Adipose tissue (tissue), 3 donors: ENCODE measurements at regions not wholly inside any gene's neighbourhood (a gene's known extent, or its start where the extent isn't known, plus 50 kb on each side); places are given as distances from the start of the nearest gene placed in this dataset.

Experiments used
- H3K27ac ChIP-seq: one replicate; pipeline ENCODE4 v1.5.1; 2013; ENCODE audit warnings: low read depth, low read length
- WGBS, 3 donors: extraction: QIAGEN DNeasy Blood & Tissue Kit; methylation state at CpG; one replicate each; pipeline ENCODE4 v1.1.7; 2013; 5-methylcytosine and 5-hydroxymethylcytosine counted together
- donor health status: healthy with polysubstance abuse.
- donor health status: Bipolar disorder and iron deficiency.
- donor health status: healthy.

DNA sequence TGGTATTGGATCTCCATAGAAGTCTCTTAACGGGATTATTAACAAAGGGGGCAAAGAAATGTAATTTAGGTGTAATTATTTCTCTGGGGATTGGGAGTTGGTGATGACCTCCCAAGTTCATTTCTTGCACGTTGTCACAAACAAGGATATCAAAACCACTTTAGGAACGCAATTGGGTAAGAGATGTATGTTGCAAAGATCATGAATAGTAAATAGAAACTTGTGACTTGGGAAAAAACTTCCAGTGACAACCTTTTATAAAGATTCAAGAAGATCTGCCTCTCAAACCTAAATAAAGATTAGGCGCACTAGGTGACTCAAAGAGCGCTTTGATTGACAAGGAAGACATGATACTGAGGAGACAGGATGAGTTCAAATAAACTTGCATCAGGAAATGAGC lies 127.8 kb upstream of the TRIB2 start:
- 87 to 95% (median 91%) methylated on average over 5 of the region's 5 CpGs for WGBS, 3 donors
- H3K27ac ChIP-seq: no peak overlapping the region

DNA sequence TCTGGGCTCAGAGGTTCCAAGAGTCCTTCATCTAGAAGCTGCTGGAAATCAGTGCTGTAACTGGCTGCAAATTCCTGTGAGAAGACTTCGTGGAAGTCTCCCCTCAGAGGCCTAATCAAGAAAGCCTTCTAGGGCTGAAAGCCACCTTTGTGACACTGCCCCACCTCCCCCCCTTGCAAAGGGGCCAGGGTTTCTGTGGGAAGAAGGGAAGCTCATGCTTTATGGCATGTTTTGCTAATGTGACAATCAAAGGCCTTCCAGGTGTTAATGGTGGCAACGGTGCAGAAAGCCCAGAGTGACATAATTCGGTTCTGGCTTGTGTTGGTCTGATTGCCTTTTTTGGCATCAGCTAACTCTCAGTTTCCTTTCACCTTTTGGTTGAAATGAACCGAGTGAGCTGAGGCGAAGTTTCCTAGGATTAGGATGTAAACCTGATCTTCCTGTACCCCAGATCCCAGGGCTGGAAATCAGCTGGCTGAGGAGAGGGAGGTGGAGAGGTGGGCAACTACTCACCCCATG lies 126.9 kb upstream of the TRIB2 start:
- WGBS, 3 donors: 76 to 87% (median 80%) methylated on average over 5 of the region's 5 CpGs
- no peak overlapping the region for H3K27ac ChIP-seq

DNA sequence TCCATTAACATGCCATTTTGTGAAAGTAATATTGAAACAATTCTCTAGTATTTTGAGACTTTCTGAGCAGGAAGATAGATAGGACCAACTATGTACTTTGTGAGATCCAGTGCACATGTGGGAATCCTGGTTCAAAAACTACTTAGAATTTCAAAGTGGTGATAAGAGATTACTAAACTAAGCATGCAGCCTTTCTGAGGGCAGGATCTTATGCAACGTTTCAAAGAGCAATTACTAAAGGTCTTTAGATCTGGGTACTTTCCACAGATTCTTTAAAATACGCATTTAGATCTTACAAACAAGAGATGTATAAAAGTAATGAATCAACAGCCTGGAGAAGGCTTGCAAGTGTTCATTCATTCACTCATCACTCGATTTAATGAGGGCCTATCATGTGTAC lies 124.4 kb upstream of the TRIB2 start:
- H3K27ac ChIP-seq: no peak overlapping the region
- 67 to 84% (median 81%) methylated on average over 3 of the region's 3 CpGs for WGBS, 3 donors

DNA sequence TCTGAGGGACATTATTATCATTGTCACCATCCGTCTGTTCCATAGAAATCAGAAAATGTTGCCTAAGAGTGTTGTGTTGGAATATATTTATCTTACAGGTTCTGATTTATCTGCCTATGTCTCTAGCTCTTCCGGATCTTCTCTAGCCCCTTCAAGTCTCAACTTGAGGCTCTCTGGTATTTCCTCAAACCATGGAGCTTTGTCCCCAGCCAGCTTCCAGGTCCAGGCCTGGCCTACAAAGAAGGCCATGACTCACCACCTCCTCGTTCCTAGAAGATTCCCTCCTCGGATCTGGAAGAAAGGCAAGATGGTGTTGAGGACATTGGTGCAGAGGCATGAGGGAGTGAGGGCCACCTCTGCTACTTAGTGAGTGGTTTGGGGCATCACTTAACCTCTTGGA lies 122.1 kb upstream of the TRIB2 start:
- no peak overlapping the region for H3K27ac ChIP-seq
- 92% methylated on average over 4 of the region's 4 CpGs for WGBS, 3 donors

DNA sequence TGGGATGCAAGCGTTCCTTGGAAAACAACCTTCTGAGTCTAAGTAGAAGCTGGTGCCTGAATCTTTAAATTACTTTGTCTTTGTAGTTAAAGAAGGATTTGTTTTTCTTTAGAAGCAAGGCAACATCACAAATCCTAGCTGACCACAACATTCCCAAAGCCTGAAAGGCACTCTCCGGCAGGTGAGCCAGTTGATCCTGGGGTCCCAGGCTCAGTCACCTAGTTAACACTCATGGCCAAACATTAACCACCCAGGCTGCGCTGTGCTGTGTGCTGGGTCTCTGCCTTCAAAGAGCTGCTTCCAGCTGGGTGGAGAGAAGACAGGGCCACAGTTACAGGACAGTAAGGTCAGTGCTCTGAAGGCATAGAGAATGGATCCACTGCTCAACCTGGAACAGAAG lies 120.0 kb upstream of the TRIB2 start:
- no peak overlapping the region for H3K27ac ChIP-seq
- WGBS, 3 donors: 88 to 99% (median 98%) methylated on average over 3 of the region's 3 CpGs

DNA sequence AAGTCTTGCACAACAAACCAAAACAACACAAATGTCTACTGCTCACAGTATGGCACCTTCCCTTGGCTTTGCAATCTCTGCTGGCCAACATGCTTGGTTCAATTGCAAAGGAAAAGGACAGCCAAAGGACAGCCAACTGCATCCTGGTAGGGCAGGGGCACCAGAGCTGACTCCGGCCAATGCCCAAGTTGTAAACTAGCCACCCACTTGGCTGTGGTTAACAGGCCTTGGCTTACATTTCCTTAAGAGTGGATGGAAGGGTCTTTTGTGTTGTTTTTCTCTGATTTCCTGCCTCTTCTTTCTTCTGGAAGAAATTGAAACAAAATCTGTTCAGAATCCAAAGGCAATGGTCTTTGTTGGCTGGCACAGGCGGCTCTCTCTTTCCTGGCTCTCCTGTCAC lies 119.1 kb upstream of the TRIB2 start:
- no peak overlapping the region for H3K27ac ChIP-seq
- WGBS, 3 donors: 79 to 88% (median 88%) methylated on average over 2 of the region's 2 CpGs

DNA sequence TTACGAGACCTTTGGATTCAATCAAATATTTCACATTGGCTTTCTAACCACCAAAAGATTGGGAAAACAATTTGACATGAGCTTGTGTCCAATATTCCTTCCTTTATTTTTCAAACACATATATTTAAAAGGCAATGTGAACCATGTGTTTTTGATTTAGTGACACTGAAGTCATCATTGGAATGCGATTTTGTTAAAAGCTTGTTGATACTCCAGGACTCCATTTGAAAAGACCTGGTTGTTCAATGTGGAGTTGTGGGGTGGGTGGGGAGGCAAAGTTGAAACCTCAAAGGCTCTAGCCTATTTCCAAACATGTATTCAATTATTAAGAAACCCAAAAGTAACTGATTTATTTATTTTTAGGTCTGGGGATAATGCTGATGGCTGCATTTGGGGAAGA lies 114.1 kb upstream of the TRIB2 start:
- no peak overlapping the region for H3K27ac ChIP-seq
- 81 to 86% (median 82%) methylated on average over 2 of the region's 2 CpGs for WGBS, 3 donors

DNA sequence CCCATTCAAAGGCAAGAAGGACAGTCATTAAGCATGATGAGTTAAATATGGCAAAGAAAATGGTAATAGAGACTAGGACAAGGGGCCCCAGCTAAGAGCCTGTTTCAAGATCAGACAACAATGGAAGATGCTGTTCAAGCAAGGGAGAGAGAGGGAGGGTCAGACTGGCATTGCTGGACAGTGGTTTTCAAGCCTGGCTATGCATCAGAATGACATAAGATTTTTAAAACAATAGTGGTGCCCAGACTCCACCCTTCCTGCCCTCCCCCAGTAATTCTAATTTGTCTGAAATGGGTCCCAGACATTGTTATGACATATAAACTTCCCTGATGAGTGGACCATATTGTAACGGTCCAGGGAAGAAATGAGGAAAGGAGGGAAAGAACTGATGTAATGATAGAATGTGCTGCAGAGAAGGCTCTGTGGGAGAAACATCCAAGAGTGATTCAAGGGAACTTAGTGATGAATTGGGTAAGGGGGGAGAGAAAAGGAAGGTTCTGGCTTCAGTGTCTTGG lies 112.9 kb upstream of the TRIB2 start:
- no peak overlapping the region for H3K27ac ChIP-seq

DNA sequence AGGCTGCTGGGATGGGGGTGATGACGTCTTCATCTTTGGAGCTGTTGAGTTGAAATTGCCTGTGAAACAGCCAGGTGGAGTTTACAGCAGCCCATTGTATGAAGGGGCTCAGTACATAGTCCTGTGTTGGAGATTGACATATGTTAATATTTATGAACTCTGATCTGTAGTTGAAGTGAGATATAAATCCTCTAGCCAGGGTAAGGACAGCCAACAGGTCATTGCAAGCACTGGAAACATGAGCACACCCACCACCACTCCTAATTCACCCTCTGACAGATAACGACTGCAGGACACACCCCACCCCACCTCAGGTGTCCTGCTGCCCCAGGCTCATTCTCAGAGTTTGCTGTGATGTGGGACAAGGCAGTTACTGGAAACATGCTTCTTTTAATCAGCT lies 112.4 kb upstream of the TRIB2 start:
- H3K27ac ChIP-seq: no peak overlapping the region
- 31 to 88% (median 82%) methylated on average over 2 of the region's 2 CpGs for WGBS, 3 donors

More for the DNA sequence above, 112.9 kb upstream of the TRIB2 start:
- 48 to 73% (median 57%) methylated on average over 1 of the region's 1 CpG for WGBS, 3 donors

DNA sequence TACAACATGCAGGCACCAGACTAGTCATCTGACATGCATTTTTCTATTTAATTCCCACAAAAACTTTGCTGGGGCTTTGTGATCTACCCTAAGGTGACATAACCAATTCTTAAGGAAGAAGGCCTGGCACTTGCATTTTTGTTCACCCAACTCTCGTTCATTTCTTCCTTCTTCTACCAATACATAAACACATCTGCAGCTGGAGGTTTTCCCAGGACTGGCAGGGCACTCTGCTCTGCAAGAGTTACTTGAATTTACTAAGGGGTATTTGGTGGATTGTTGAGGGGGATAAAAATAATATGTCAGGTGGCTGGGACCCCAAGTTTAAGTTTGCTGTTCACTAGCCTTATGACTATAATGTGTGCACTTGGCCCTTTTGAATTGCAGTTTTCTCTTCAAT lies 111.4 kb upstream of the TRIB2 start:
- 42 to 95% (median 94%) methylated on average over 1 of the region's 1 CpG for WGBS, 3 donors
- no peak overlapping the region for H3K27ac ChIP-seq

DNA sequence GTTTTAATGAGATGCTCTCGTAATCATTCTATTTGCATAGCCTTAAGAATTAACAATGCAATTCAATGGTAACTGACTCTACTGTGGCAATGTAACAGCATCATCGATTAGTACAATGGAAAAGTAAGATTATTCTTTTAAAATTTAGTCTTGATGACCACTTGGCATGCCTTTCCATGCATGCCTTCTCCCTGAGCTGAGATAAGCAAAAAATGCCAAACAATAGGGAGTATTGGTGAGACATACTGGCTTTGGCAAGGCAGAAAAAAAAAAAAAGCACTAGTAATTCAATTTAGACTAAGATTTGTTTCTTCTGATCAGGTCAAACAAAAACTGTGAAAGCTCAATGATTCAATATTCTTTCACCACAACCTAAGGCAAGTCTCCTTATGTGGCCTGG lies 110.8 kb upstream of the TRIB2 start:
- WGBS, 3 donors: 59 to 89% (median 89%) methylated on average over 2 of the region's 2 CpGs
- H3K27ac ChIP-seq: no peak overlapping the region

DNA sequence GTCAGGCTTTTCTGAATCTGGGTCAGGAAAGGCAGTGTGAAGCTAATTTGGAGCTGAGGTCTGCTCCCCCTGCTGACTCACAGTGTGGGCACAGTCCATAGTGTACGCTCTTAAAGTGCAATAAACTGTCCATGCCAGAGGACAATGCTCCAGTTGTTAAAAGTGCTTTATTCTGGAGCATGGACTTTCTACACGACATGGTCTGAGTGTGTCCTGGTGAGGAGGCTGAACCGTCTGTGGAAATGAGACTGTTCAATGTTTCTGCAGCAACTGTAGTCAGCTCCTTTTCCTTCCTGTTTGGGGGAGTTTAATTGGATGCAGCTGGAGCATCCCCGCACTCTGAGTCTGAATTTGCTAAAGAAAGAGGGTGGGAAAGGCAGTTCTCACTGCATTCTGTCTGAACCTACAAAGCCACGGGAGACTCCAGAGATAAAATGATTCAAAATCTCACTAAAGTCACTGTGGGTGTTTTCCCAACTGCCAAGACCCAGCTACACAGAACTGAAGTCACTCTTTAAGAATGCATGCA lies 110.2 kb upstream of the TRIB2 start:
- H3K27ac ChIP-seq: no peak overlapping the region
- 39 to 59% (median 40%) methylated on average over 5 of the region's 5 CpGs for WGBS, 3 donors

DNA sequence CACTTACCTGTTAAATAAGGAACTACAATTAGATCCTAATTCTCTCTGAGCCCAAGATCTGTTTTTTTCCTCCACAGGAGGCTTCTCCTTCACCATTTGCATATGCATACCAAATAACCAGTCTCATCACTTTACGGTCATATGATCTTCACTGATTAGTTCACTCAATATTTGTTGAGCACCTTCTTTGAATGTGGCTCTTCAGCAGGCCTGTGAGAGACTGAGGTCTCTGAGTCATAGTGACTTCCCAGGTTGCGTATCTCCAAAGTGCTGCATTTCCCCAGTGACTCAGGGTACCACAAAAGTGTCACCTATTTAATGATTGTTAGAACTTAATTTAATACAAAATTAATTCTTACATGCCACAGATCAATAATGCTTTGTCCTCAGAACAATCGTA lies 108.8 kb upstream of the TRIB2 start:
- no peak overlapping the region for H3K27ac ChIP-seq
- 91 to 94% (median 92%) methylated on average over 3 of the region's 3 CpGs for WGBS, 3 donors

DNA sequence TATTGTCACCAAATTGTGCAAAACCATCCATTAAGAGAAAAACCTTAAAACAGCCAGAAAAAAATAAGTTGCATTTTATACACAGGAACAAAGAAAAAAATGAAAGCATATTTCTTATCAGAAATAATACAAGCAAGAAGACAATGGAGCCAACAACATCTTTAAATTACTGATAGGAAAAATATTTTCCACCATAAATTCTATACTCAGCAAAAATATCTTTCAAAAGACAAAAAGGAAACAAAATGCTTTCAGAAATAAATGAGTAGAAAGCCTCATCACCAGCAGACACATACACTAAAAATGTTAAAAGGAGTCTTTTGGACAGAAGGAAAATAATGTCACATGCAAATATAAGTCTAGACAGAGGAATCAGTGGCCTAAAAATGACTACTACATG lies 106.4 kb upstream of the TRIB2 start:
- no peak overlapping the region for H3K27ac ChIP-seq

DNA sequence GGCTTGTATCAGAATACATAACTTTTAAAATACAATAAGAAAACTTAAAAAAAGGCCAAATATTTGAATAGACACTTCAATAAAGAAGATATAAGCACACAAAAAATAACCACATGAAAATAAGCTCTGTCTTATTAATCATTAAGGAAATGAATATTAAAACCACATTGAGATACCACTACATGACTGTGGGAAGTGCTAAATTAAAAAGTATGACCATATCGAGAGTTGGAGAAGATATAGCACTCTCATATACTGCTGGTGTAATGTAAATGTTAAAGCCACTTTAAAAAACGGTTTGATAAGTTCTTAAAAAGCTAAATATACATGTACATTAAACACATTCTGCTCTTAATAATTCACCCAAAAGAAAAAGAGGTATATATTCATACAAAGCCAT lies 104.6 kb upstream of the TRIB2 start:
- H3K27ac ChIP-seq: no peak overlapping the region
- WGBS, 3 donors: 88 to 92% (median 92%) methylated on average over 2 of the region's 2 CpGs

DNA sequence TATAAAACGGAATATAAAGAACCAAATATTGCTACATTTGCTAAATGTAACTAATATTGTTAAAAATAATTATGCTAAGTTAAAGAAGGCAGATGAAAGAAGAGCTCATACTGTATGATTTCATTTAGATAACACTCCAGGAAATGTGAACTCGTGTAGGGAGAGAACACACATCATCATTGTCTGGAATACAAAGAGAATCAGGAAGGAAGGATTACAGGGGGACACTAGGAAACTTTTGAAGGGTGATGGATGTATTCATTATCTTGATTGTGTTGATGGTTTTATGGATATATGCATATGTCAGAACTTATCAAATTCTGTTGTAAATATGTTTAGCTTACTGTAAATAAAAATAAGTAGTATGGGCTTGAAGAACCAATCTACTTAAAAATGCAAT lies 104.1 kb upstream of the TRIB2 start:
- H3K27ac ChIP-seq: no peak overlapping the region
- WGBS, 3 donors: 75 to 77% (median 77%) methylated on average over 2 of the region's 2 CpGs

DNA sequence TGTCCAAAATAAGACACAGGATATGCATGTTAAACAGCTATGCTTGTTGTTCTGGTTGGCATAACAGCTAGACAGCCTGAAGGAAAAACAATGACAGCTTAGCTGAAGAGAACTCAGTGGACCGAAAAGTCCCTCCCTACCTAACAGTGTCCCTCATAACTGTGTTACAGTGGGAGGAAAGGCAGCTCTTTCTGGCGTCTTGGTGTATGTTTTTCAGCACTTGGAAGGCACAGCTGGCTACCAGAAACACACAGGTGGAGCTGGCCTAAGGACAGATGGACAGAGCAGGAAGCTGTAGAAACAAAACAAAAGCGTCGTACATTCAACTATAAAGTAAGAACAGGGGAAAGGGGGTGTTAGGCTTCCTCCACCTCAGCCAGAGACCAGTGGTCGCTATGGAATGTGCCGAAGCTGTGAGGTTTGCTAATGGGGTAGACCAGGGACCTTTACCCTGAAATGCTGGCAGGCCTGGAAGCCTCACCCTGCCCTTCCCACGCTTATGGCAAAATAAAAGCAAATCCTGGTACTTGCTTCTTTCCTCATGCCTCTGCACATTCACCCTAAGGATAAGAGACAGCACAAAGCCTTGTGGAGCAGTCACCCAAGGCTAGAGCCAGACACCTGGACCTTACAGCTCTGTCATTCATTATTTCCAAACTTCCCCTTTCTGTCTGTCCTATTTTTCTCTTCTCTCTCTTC lies 103.5 kb upstream of the TRIB2 start:
- 64 to 77% (median 76%) methylated on average over 7 of the region's 7 CpGs for WGBS, 3 donors
- H3K27ac ChIP-seq: no peak overlapping the region

DNA sequence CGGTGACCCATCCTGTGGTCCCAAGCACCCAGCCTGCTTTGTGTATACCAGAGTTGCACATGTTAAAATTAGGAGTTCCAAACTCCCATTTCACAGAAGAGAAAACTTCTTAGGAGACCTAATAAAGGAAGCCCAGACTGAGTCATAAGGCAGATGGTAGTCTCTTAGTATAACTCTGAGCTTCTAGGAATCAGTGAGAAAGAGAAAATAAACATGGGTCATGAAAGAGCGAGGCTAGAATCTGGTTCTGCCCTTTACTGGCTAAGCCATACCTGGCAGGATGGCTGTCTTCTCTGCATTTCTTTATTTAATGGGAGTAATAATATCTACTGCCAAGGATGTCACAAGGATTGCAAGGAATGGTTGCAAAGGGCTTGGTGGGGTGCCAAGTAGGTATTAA lies 101.2 kb upstream of the TRIB2 start:
- H3K27ac ChIP-seq: no peak overlapping the region
- 96 to 100% (median 97%) methylated on average over 2 of the region's 2 CpGs for WGBS, 3 donors

DNA sequence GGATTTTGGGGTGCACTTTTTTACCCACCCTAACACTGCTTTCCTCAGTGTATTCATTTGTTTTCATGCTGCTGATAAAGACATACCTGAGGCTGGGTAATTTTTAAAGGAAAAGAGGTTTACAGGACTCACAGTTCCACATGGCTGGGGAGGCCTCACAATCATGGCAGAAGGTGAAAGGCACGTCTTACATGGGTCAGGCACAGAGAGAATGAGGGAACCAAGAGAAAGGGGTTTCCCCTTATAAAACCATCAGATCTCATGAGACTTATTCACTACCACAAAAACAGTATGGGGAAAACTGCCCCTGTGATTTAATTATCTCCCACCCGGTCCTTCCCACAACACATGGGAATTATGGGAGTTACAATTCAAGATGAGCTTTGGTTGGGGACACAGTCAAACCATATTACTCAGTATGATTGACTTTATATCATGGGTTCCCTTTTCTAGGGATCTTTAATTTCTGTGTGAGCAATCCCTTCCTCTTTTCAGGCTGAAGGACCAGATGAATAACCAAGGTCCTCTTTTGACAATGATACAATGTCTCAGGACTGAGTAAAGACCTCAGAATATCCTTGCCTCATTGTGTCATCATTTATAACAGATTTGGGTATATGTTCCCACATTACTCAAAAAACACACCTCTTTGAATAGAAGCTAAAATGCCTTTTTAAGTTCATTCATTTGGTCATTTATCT lies 100.1 kb upstream of the TRIB2 start:
- no peak overlapping the region for H3K27ac ChIP-seq
- WGBS, 3 donors: 88 to 92% (median 92%) methylated on average over 2 of the region's 2 CpGs

DNA sequence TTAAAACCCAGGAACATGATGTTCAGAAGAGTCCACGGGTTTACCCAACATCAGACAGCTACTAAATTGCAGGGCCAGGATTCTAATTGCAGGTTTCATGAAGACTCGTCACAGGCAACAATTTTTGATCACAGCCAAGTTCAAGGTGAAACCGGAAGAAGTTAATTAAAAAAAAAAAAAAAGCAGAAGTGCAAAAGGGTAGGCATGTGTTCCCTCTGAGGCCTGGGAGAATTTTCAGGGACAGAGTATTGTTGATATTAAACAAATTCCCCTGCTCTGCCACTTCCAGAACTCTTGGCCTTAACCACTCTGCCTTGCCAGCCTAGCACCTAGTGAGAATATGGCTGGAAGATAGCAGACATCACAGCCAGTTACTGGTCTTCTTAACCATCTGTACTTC lies 99.4 kb upstream of the TRIB2 start:
- H3K27ac ChIP-seq: no peak overlapping the region

More for the DNA sequence above, 99.4 kb upstream of the TRIB2 start:
- 67 to 84% (median 75%) methylated on average over 3 of the region's 3 CpGs for WGBS, 3 donors
